ENCODE measurements at regions not wholly inside any gene's neighbourhood (a gene's known extent, or its start where the extent isn't known, plus 50 kb on each side); places are given as distances from the start of the nearest gene placed in this dataset.

DNA sequence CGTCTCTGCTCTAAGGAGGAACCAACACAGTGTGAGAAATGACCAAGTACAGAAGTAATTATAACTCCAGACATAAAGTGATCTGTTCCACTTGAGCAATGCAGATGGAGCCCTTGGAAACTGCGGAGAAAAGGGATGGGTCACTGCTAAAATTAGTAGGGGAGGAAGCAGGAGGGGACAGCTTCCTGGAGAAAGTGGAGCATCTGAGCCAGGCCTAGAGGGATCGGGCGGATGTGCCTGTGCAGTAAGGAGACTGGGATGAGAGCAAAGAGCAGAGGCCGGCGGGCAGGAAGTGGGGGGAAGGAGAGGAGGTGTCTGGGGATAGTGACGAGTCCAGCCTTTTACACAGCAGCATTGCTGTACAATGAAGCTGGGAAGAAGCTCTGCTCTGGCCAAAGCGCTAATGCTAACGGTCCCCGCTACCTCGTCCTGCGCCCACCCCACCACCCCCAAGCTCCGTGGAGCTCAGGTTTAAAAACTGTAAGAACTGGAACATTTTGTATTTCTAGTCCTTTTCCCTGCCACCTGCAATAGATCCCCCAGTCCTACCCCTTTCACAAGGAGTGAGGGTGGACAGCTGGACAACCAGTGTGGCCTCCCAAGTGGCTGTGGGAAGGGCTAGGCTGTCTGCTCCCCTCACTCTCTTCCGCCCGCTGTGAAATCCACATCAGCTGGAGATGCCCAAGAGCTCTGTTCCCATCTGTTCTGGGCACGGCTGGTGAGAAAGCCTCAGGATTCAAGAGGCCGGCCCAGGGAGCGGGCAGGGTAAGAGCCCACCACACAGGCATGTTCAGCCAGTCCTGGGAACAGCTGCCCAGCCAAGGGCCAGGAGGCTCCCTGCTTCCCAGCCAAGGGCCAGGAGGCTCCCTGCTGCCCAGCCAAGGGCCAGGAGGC, 53.0 kb upstream of the HES1 start:
- Histone ChIP-seq H3K27me3 (ENCODE audit: control insufficient read depth in 1 of 2, insufficient read depth in 2 of 2, low read length in 1 of 2) (no peaks in the 10 kb centered on the region), H3K9me3 (ENCODE audit: control insufficient read depth, low read length) (no peaks in the 10 kb centered on the region), H3K4me1 (ENCODE audit: control insufficient read depth in 1 of 2, insufficient read depth in 2 of 2, low read length in 2 of 2) (no peaks in the 10 kb centered on the region), H3K36me3 (ENCODE audit: control insufficient read depth in 1 of 2, insufficient read depth in 2 of 2, low read length in 1 of 2) (no peaks in the 10 kb centered on the region), H3K4me3 (ENCODE audit: low read length in 2 of 2) (no peak overlapping the region), H3K27ac (ENCODE audit: low read depth in 1 of 2, low read length in 2 of 2) (no peak overlapping the region)
- ATAC-seq (ENCODE audit: low FRiP score), result no peak
- WGBS, 2 donors, result 71 to 85% methylated on average over 18 of the region's 18 CpGs
- no peak for DNase-seq
- intact Hi-C loops (cut with DNase I), result no loop called here

DNA sequence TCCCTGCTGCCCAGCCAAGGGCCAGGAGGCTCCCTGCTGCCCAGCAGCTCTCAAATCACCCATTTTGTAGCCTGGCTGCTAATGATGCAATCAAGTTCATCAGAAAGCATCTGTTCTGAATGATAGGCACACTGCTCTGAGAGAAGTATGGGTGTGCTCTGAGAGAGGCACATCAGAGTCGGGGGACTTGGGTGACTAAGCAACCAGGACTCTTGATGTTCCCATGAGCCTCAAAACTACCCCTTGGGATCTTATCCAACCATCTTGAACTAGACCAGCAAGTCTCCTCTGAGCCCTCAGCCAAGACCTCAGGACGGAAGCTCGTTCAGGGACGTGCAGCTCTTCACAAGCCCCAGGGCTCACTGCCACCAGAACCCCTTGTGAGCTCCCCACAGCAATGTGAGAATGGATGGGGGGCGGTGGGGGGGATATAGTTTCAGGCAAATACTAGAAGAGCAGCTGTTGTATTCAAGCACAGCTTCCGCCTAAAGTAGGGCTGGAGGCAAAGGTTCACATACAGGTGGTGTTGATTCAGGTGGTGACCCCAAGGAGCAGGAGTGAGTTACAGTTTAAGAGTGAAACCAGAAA, 52.2 kb upstream of the HES1 start:
- DNase-seq (no peak), ATAC-seq (ENCODE audit: low FRiP score) (no peak)
- Histone ChIP-seq H3K4me3 (ENCODE audit: low read length in 2 of 2) (no peak overlapping the region), H3K9me3 (ENCODE audit: control insufficient read depth, low read length) (no peaks in the 10 kb centered on the region), H3K27ac (ENCODE audit: low read depth in 1 of 2, low read length in 2 of 2) (no peak overlapping the region), H3K36me3 (ENCODE audit: control insufficient read depth in 1 of 2, insufficient read depth in 2 of 2, low read length in 1 of 2) (no peaks in the 10 kb centered on the region), H3K4me1 (ENCODE audit: control insufficient read depth in 1 of 2, insufficient read depth in 2 of 2, low read length in 2 of 2) (no peaks in the 10 kb centered on the region), H3K27me3 (ENCODE audit: control insufficient read depth in 1 of 2, insufficient read depth in 2 of 2, low read length in 1 of 2) (no peaks in the 10 kb centered on the region)
- 95 to 97% methylated on average over 6 of the region's 6 CpGs for WGBS, 2 donors
- intact Hi-C loops (cut with DNase I), result no loop called here

DNA sequence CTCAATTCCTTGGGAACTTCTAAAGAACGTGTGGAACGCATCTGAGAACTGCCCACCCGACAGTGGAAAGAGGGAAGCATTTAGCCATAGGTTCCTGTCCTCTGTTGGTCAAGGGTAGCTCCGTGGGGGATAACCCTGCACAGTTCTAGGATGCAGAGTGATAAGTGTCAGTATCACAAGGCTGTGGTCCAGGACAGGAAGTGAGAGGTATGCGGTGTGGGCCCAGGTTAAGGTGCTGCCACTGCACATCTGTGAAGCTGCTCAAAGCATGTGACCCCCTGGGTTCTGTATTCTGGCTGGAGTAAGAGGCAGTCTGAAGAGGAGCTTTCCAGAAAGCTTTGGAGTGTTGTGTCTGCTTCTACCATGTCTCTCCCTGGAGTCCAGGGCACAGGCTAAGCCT, 51.7 kb upstream of the HES1 start:
- Histone ChIP-seq H3K4me1 (ENCODE audit: control insufficient read depth in 1 of 2, insufficient read depth in 2 of 2, low read length in 2 of 2) (no peaks in the 10 kb centered on the region), H3K36me3 (ENCODE audit: control insufficient read depth in 1 of 2, insufficient read depth in 2 of 2, low read length in 1 of 2) (no peaks in the 10 kb centered on the region), H3K27ac (ENCODE audit: low read depth in 1 of 2, low read length in 2 of 2) (no peak overlapping the region), H3K9me3 (ENCODE audit: control insufficient read depth, low read length) (no peaks in the 10 kb centered on the region), H3K27me3 (ENCODE audit: control insufficient read depth in 1 of 2, insufficient read depth in 2 of 2, low read length in 1 of 2) (no peaks in the 10 kb centered on the region), H3K4me3 (ENCODE audit: low read length in 2 of 2) (no peak overlapping the region)
- intact Hi-C loops (cut with DNase I), result no loop called here
- 93 to 94% methylated on average over 5 of the region's 5 CpGs for WGBS, 2 donors
- ATAC-seq (ENCODE audit: low FRiP score), result no peak
- no peak for DNase-seq

Measured in aorta (tissue), 5 donors.